HG03175 (cell line): ENCODE measurements at regions not wholly inside any gene's neighbourhood (a gene's known extent, or its start where the extent isn't known, plus 50 kb on each side); places are given as distances from the start of the nearest gene placed in this dataset.
"Not testable (repeated sequence)": the region's sequence is repeated elsewhere in the genome, so short reads cannot be mapped to it uniquely, and the experiment has no call there.

Source experiments
- ATAC-seq: cut with Tn5 transposase; IDR thresholded peaks from one replicate; pipeline ENCODE4 v1.9.1; 2021; ENCODE audit warnings: mild to moderate bottlenecking, moderate library complexity; ENCODE audit not compliant: unreplicated experiment

DNA sequence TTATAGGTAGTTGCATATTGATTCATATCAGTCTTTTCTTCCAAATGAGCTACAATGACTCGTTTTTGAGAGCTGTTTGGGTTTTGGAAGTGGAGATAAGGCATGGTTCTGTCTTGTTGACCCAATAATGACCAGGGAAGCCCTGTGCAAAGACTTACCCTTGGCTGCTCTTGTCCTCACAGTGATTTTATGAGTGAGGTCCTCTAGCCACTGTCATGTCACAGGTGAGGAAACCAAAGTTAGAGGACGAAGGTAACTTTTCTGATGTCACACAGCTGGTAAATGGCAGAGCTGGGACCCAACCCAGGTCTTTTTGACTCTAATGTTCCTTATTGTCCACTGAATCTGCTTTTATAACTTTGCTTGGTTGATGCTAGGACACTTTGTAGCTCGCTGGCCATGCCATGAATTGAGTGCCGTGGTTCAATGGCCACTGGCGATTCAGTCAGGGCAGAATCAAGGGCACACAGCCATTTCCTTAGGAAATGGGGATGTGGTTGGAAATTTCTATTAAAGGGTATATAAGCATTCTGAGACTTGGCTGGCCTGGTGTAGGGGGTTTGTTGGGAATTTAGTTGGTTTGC, 249.1 kb downstream of the GOLGA6L6 start:
- not testable (repeated sequence) for ATAC-seq

DNA sequence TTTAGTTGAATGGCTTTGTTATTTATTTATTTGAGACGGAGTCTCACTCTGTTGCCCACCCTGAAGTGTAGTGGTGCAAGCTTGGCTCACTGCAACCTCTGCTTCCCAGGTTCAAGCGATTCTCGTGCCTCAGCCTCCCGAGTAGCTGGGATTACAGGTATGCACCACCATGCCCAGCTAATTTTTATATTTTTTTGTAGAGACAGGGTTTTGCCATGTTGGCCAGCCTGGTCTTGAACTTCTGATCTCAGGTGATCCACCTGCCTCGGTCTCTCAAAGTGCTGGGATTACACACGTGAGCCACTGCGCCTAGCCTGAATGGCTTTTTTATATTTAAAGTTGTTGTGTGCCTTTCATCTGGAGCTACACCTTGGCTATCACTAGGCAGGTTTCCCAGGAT, 250.0 kb downstream of the GOLGA6L6 start:
- not testable (repeated sequence) for ATAC-seq

DNA sequence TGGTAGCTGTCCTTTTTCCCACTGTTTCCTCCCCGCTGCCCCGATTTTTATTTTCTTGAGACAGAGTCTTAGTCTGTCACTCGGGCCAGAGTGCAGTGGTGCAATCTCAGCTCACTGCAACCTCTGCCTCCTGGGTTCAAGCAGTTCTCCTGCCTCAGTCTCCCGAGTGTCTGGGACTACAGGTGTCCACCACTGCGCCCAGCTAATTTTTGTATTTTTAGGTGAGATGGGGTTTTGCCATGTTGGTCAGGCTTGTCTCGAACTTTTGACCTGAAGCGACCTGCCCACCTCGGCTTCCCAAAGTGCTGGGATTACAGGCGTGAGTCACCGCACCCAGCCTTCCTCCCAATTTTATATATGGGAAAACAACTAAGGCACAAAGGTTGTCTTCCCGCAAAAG, 251.0 kb downstream of the GOLGA6L6 start:
- ATAC-seq = not testable (repeated sequence)

DNA sequence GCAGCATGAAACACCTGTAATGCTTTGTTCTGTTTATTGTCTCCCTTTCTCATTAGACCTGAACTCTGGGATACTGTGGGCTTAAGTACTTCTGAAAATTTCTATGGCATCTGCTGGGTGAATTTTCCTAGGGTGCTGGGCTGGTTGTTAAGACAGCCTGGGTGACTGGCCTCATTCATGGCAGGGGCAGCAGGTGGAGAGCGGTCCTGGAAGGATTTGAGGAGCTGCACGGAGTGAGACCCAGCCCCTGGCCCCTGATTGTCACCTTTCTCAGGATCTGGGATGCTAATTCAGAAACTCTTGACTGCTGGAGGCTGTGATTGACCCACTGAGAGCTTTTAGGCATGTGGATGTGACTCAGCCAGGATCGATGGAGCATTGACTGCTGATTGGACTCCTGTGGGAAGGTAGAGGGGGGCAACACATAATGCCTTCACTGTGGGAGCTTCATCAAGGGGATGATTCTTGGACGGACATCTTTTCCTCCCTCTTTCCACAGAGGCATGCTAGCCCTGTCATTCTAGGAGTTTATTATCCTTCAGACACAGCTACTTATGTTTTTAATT, 252.0 kb downstream of the GOLGA6L6 start:
- ATAC-seq = not testable (repeated sequence)

DNA sequence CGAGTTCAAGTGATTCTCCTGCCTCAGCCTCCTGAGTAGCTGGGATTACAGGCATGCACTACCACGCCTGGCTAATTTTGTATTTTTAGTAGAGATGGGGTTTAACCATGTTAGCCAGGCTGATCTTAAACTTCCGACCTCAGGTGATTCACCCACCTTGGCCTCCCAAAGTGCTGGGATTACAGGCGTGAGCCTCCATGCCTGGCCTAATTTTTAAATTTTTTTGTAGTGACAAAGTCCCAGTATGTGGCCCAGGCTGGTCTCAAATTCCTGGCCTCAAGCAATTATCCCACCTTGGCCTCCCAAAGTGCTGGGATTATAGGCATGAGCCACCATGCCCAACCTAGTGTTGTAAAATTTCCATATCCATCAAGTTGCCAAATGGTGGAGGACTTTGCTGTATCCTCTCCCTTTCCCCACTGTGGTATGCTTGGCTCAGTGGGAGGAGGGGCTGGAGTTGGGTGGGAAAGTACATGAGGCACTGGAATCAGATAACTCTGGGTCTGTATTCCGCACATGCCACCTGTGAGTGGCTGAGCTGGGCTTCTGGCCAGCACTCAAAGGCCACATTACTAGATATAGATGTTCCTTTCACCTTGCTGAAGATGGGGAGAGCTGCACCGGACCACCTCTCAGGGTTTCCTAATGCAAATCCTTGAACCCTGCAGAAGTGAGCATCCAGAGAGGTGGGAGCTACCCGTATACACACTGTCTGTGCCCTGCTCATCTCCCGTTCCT, 252.6 kb downstream of the GOLGA6L6 start:
- not testable (repeated sequence) for ATAC-seq

DNA sequence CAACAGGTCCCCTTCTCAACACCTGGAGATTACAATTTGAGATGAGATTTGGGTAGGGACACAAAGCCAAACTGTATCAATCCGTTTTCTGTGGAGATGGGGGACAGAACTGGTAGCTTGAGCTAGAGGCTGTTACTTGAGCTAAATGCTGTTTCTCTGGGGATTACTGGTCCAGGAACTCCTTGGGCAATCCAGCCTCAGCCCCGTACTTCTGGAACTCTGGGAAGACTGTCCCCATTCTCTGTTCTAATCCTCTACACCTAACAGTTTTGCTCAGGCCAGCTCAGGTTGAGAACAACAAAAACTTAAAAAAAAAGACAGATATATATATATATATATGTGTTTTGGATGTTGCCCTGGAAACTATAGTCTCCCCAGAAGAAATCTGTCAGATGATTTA, 255.0 kb downstream of the GOLGA6L6 start:
- not testable (repeated sequence) for ATAC-seq

DNA sequence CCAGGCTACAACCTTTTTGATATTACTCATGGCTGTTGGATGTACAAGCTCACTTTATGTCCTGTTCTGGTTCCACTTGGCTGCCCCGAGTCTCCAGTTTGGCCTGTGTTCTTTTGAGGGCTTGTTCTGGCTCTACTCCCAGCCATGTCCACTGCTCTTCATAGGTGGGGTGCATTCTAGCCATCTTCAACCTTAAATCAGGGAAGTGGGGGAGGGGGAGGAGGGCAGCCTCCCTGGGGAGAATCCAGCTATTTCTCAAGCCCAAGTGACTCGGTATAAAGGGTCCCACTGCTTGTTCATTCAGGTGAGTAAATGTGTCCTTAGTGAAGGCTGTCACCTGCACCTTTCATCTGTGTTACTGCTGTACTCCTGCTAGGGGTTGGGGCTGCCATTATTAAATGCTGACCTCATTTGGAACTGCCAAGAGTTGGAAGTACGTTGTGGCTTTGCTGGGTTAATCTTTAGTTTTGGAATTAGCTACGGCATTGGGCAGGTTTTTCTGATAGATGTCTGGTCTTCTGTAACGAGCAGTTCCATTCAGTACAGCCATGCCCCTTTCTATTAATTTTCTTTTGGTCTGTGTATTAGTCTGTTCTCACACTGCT, 255.8 kb downstream of the GOLGA6L6 start:
- not testable (repeated sequence) for ATAC-seq

DNA sequence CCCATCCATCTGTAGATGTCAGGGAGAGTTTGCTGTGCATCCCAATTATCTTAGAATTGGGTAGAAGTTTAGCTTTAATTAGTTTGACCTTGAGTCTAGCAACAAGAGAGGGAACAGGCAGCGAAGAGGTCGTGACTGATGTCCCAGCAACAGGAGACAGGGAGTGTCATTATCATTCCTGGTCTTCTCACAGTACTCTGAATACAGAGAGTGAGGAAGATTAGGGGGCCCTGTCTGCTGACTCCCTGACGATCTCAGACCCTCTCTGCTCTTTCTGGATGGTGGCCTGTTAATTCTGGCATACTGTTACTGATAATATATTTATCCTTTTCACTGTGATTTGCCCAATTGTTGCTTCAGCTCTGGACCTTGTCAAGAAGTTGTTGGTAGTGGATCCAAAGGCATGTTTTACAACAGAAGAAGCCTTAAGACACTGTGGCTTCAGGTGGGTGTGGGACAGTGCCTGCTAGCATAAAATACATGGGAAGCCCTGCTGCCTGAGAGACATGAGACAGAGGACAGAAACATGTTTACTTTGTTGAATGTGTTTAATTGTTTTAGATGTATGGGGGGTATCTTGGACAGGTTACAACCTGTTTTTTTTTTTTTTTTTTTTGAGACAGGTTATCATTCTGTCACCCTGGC, 256.6 kb downstream of the GOLGA6L6 start:
- not testable (repeated sequence) for ATAC-seq

DNA sequence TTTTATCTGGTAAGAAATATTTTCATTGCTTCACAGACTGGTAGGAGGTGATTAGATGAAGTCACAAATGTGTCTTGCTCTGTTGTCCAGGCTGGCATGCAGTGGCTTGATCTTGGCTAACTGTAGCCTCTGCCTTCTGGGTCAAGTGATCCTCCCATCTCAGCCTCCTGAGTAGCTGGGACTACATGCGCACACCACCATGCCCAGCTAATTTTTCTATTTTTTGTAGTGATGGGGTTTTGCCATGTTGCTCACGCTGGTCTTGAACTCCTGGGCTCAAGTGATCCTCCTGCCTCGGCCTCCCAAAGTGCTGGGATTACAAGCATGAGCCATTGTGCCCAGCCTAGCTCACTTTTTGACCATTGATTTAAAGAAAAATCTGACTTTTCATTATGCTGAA, 257.9 kb downstream of the GOLGA6L6 start:
- not testable (repeated sequence) for ATAC-seq

DNA sequence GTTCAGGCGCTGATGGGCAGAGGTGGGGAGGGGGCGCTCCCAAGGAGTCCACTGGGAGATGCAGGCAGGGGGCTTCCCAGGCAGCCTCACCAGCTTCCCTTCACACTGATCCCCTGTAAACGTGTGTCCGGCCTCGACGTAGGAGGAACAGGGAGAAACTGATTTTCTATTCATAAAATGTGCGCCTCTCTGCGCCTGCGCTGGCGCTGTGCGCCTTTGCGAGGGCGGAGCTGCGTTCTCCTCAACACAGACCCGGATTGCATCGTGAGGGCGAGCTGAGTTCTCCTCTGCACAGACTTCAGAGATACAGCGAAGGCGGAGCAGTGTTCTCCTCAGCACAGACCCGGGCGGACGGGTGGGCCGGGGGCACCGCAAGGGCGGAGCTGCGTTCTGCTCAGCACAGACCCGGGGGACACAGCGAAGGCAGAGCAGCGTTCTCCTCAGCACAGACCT, 259.1 kb downstream of the GOLGA6L6 start:
- not testable (repeated sequence) for ATAC-seq

DNA sequence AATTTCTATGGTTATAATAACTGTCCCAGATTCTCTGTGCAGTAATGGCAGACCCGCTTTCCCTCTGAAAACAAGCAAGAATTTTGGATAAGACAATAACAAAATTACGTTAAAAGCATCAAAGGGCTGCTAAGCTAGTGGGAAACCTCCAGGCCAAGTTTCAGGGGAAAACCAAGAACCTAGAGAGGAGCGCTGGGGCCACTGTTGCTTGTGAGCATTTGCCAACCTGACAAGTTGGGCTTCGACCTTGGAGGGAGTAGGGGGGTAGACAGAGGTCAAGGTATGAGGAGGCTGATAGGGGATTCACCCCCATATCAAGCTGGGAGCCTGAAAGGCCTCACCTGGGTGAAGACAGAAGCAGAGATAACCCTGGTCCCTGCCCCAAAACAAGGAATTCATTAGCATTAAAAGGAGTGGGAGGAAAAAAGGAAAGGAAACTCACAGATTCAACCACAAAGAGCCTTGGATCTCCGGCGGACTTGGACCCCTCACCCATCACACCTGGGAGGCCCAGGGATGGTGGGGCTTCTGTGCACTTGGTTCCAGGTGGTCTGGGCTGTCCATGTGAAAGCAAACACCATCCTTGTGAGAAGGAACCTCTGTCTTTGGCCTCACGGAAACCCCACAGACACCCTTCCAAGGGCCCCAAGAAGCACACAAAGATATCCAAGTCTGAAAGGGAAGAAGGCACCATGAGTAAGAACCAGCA, 259.9 kb downstream of the GOLGA6L6 start:
- ATAC-seq = not testable (repeated sequence)

DNA sequence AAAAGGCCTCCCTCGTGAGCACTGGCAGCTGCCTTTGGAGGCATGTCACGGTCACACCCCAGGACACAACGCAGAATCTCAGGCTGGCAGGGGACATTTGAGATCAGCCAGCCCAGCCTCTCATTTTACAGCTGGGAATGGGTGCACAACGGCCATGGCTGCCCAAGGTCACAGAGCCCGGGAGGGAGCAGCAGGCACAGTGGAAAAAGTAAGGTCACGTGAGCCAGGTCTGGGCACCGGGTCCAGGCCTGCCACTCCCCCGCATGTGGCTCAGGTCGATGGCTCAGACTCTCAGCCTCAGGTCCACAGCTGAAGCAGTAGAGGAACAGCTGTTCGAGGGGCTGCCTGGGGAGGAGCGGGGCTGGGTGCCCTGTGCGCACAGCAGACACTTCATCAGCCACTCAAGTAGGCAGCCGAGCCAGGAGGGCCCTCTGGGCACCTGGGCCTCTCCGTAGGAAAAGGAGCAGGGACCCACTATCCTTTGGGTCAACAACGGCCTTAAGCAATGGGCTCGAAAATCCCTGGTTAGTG, 260.6 kb downstream of the GOLGA6L6 start:
- no peak for ATAC-seq

DNA sequence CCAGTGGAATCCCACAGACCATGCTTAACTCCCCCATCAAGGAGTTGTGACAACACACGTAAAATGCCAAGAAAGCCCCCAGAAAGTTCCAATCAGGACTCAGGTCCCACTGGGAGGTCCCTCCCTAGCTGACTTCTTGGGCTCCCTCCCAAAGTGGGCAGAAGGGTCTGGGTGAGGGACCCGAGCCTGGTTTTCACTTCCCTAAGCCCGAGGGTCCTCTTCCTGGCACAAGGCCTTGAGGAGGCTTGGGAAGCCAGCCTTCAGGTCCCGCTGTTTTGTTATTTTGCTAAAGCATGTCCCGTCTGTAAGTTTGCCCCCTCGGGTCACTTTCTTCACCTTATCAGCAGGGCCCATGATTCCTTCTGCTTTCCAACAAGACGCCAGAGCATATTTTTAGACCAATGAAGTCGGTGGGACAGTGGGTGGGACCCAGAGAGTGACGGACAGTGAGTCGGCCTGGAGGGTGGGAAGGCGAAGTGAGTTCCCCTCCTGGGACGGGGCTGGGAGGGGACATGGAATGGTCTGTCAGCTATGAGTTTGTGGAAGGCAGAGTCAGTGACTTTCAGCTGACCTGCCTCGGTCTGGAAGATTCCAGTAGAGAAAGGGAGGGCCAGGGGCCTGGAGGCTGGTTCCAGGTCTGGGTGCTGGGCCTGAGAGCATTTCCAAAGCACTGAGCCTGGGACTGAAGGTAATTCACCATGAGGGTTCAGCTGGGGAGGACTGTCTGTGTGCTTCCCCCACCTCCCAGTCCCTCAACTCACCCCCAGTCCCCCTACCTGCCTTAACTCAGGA, 261.3 kb downstream of the GOLGA6L6 start:
- not testable (repeated sequence) for ATAC-seq

DNA sequence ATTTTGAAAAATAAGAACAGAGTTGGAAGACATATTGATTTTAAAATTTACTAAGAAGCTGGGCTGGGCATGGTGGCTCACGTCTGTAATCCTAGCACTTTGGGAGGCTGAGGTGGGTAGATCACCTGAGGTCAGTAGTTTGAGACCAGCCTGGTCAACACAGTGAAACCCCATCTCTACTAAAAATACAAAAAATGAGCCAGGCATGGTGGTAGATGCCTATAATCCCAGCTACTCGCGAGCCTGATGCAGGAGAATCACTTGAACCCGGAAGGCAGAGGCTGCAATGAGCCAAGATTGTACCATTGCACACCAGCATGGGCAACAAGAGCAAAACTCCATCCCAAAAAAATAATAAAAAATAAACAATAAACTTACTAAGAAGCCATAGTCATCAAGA, 262.5 kb downstream of the GOLGA6L6 start:
- ATAC-seq = not testable (repeated sequence)

DNA sequence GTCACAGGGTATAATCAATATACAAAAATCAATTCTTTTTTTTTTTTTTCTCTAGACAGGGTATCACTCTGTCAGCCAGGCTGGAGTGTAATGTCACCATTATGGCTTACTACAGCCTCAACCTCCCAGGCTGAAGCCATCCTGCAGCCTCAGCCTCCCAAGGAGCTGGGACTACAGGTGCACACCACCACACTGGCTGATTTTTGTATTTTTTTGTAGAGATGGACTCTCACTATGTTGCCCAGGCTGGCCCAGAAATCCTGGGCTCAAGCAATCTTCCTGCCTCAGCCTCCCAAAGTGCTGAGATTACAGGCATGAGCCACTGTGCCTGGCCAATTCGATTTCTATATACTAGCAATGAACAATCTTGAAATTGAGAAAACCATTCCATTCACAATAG, 263.2 kb downstream of the GOLGA6L6 start:
- not testable (repeated sequence) for ATAC-seq

DNA sequence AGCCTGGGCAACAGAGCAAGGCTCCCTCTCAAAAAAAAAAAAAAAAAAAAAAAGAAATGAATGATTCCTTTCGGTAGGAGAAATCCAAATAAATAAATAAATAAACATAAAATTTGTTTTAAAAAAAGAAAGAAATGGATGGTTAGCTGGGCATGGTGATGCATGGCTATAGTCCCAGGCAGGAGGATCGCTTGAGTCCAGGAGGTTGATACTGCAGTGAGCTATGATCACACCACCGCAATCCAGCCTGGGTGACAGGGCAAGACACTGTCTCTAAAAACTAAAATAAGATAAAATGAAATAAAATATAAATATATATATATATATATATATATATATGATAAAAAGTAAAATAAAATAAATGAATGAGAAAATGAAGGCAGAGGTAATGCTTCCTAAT, 264.1 kb downstream of the GOLGA6L6 start:
- not testable (repeated sequence) for ATAC-seq

DNA sequence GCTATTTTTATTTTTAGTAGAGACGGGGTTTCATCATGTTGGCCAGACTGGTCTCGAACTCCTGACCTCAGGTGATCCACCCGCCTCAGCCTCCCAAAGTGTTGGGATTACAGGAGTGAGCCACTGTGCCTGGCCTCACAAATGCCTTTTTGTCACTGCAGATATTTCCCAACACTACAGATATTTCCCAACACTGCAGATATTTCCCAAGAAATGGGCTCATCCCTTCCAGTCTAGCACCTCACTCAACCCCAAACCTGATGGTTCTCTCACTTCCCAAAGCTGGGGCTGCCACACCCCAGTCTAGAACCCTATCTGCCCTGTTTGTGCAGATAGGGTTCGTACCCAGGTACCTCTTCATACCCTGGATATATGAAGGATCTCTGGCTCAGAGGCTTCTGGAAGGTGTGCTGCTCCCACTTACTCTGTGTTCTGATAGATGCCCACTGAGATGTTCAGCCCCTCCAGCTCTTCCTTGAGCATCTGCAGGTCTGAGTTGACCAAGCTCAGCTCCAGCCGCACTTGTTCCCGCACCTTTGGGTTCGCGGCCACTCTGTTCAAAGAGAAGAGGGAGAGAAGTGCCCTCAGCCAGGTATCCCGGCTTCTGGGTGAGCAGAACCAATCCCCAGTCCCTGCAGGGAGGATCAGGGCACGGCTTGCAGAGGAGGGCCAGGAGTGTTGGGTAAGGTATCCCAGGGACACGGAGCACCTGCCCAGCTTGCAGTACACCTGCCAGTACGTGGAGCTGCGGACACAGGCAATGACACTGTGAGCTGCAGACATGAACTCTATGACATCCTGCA, 265.1 kb downstream of the GOLGA6L6 start:
- not testable (repeated sequence) for ATAC-seq

DNA sequence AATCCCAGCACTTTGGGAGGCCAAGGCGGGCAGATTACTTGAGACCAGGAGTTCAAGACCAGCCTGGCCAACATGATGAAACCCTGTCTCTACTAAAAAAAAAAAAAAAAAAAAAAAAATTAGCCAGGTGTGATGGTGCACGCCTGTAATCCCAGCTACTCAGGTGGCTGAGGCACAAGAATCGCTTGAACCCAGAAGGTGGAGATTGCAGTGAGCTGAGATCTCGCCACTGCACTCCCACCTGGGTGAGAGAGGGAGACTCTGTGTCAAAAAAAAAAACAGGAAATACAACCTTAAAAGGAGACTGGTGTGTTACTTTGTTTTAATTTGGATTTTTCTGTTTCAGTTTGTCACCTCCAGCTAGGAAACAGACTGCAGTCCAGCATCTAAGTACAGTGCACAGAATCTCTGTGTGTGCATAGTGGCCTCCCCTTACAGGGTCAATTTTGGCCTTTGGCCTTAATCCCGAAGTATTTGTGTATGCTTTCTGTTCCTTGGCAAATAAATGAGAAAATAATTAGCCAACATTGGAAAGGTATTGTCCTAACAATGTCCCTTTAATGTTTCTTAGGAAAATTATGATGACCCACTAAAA, 266.1 kb downstream of the GOLGA6L6 start:
- not testable (repeated sequence) for ATAC-seq
